ENCODE measurements at regions not wholly inside any gene's neighbourhood (a gene's known extent, or its start where the extent isn't known, plus 50 kb on each side); places are given as distances from the start of the nearest gene placed in this dataset.
A peak's percentile ranks its signal among the peaks of the same experiment; 100 is the strongest.

- Histone ChIP-seq H3K4me3 (ENCODE audit: extremely low read depth, insufficient read depth, low read length, poor library complexity, severe bottlenecking) (no peak overlapping the region), H3K36me3 (ENCODE audit: control insufficient read depth, insufficient read depth, low read length) (no peaks in the 10 kb centered on the region), H3K27ac (ENCODE audit: low read depth, low read length, severe bottlenecking) (no peak overlapping the region), H3K9me3 (ENCODE audit: control insufficient read depth, low read length) (no peaks in the 10 kb centered on the region), H3K4me1 (ENCODE audit: control insufficient read depth, insufficient read depth, low read length, poor library complexity, severe bottlenecking) (no peaks in the 10 kb centered on the region)
- 92% methylated on average over 1 of the region's 3 CpGs; no CpG with 5 or more reads in 1 of the 2 experiments for WGBS, 2 experiments (ENCODE audit: insufficient coverage in 2 of 2)
Observed at GRCh38 chr14:44785096-44785495, 176.7 kb downstream of the KLHL28 start.

GRCh38 chr14:44783901-44784300 lies 177.8 kb downstream of the KLHL28 start:
- H3K9me3 ChIP-seq (ENCODE audit: control insufficient read depth, low read length): no peaks in the 10 kb centered on the region
- H3K27ac ChIP-seq (ENCODE audit: low read depth, low read length, severe bottlenecking): no peak overlapping the region
- H3K4me3 ChIP-seq (ENCODE audit: extremely low read depth, insufficient read depth, low read length, poor library complexity, severe bottlenecking): no peak overlapping the region
- no peaks in the 10 kb centered on the region for H3K36me3 ChIP-seq (ENCODE audit: control insufficient read depth, insufficient read depth, low read length)
- H3K4me1 ChIP-seq (ENCODE audit: control insufficient read depth, insufficient read depth, low read length, poor library complexity, severe bottlenecking): no peaks in the 10 kb centered on the region

- no peak overlapping the region for H3K4me3 ChIP-seq (ENCODE audit: extremely low read depth, insufficient read depth, low read length, poor library complexity, severe bottlenecking)
- no peaks in the 10 kb centered on the region for H3K36me3 ChIP-seq (ENCODE audit: control insufficient read depth, insufficient read depth, low read length)
- no peak overlapping the region for H3K27ac ChIP-seq (ENCODE audit: low read depth, low read length, severe bottlenecking)
- no peaks in the 10 kb centered on the region for H3K9me3 ChIP-seq (ENCODE audit: control insufficient read depth, low read length)
- WGBS, 2 experiments (ENCODE audit: insufficient coverage in 2 of 2): 67% methylated on average over 1 of the region's 1 CpG; no CpG with 5 or more reads in 1 of the 2 experiments
- H3K4me1 ChIP-seq (ENCODE audit: control insufficient read depth, insufficient read depth, low read length, poor library complexity, severe bottlenecking): no peaks in the 10 kb centered on the region
Observed at GRCh38 chr14:44782775-44783238, 178.9 kb downstream of the KLHL28 start.

GRCh38 chr14:44780989-44781388 lies 180.8 kb downstream of the KLHL28 start:
- peak overlapping the region; percentile 36 for H3K27ac ChIP-seq (ENCODE audit: low read depth, low read length, severe bottlenecking)
- WGBS, 2 experiments (ENCODE audit: insufficient coverage in 2 of 2): no CpG with 5 or more reads among the region's 3 CpGs
- no peaks in the 10 kb centered on the region for H3K9me3 ChIP-seq (ENCODE audit: control insufficient read depth, low read length)
- H3K36me3 ChIP-seq (ENCODE audit: control insufficient read depth, insufficient read depth, low read length): no peaks in the 10 kb centered on the region
- no peak overlapping the region for H3K4me3 ChIP-seq (ENCODE audit: extremely low read depth, insufficient read depth, low read length, poor library complexity, severe bottlenecking)
- no peaks in the 10 kb centered on the region for H3K4me1 ChIP-seq (ENCODE audit: control insufficient read depth, insufficient read depth, low read length, poor library complexity, severe bottlenecking)

GRCh38 chr14:44778604-44779003 lies 183.1 kb downstream of the KLHL28 start:
- Histone ChIP-seq H3K36me3 (ENCODE audit: control insufficient read depth, insufficient read depth, low read length) (no peaks in the 10 kb centered on the region), H3K27ac (ENCODE audit: low read depth, low read length, severe bottlenecking) (peak overlapping the region; percentile 42), H3K4me1 (ENCODE audit: control insufficient read depth, insufficient read depth, low read length, poor library complexity, severe bottlenecking) (no peaks in the 10 kb centered on the region), H3K9me3 (ENCODE audit: control insufficient read depth, low read length) (no peaks in the 10 kb centered on the region), H3K4me3 (ENCODE audit: extremely low read depth, insufficient read depth, low read length, poor library complexity, severe bottlenecking) (no peak overlapping the region)
- WGBS, 2 experiments (ENCODE audit: insufficient coverage in 2 of 2): 80% methylated on average over 1 of the region's 2 CpGs; no CpG with 5 or more reads in 1 of the 2 experiments

- H3K27ac ChIP-seq (ENCODE audit: low read depth, low read length, severe bottlenecking): no peak overlapping the region
- no peaks in the 10 kb centered on the region for H3K9me3 ChIP-seq (ENCODE audit: control insufficient read depth, low read length)
- 92 to 94% methylated on average over 4 to 5 of the region's 5 CpGs for WGBS, 2 experiments (ENCODE audit: insufficient coverage in 2 of 2)
- H3K4me3 ChIP-seq (ENCODE audit: extremely low read depth, insufficient read depth, low read length, poor library complexity, severe bottlenecking): no peak overlapping the region
- no peaks in the 10 kb centered on the region for H3K36me3 ChIP-seq (ENCODE audit: control insufficient read depth, insufficient read depth, low read length)
- no peaks in the 10 kb centered on the region for H3K4me1 ChIP-seq (ENCODE audit: control insufficient read depth, insufficient read depth, low read length, poor library complexity, severe bottlenecking)
Observed at GRCh38 chr14:44777584-44777983, 184.2 kb downstream of the KLHL28 start.

GRCh38 chr14:44775248-44775647 lies 186.5 kb downstream of the KLHL28 start:
- H3K9me3 ChIP-seq (ENCODE audit: control insufficient read depth, low read length): no peaks in the 10 kb centered on the region
- H3K36me3 ChIP-seq (ENCODE audit: control insufficient read depth, insufficient read depth, low read length): no peaks in the 10 kb centered on the region
- 85 to 88% methylated on average over 2 of the region's 3 CpGs for whole genome bisulfite sequencing, 2 experiments (ENCODE audit: insufficient coverage in 2 of 2)
- no peak overlapping the region for H3K4me3 ChIP-seq (ENCODE audit: extremely low read depth, insufficient read depth, low read length, poor library complexity, severe bottlenecking)
- H3K4me1 ChIP-seq (ENCODE audit: control insufficient read depth, insufficient read depth, low read length, poor library complexity, severe bottlenecking): no peaks in the 10 kb centered on the region
- H3K27ac ChIP-seq (ENCODE audit: low read depth, low read length, severe bottlenecking): no peak overlapping the region

- H3K27ac ChIP-seq (ENCODE audit: low read depth, low read length, severe bottlenecking): no peak overlapping the region
- no peak overlapping the region for H3K4me3 ChIP-seq (ENCODE audit: extremely low read depth, insufficient read depth, low read length, poor library complexity, severe bottlenecking)
- 90 to 94% methylated on average over 2 of the region's 2 CpGs for WGBS, 2 experiments (ENCODE audit: insufficient coverage in 2 of 2)
- no peaks in the 10 kb centered on the region for H3K36me3 ChIP-seq (ENCODE audit: control insufficient read depth, insufficient read depth, low read length)
- no peaks in the 10 kb centered on the region for H3K4me1 ChIP-seq (ENCODE audit: control insufficient read depth, insufficient read depth, low read length, poor library complexity, severe bottlenecking)
- H3K9me3 ChIP-seq (ENCODE audit: control insufficient read depth, low read length): no peaks in the 10 kb centered on the region
Observed at GRCh38 chr14:44774396-44774795, 187.4 kb downstream of the KLHL28 start.

GRCh38 chr14:44771496-44771895 lies 190.3 kb downstream of the KLHL28 start:
- Histone ChIP-seq H3K9me3 (ENCODE audit: control insufficient read depth, low read length) (no peaks in the 10 kb centered on the region), H3K4me1 (ENCODE audit: control insufficient read depth, insufficient read depth, low read length, poor library complexity, severe bottlenecking) (no peaks in the 10 kb centered on the region), H3K27ac (ENCODE audit: low read depth, low read length, severe bottlenecking) (no peak overlapping the region), H3K4me3 (ENCODE audit: extremely low read depth, insufficient read depth, low read length, poor library complexity, severe bottlenecking) (no peak overlapping the region), H3K36me3 (ENCODE audit: control insufficient read depth, insufficient read depth, low read length) (no peaks in the 10 kb centered on the region)
- WGBS, 2 experiments (ENCODE audit: insufficient coverage in 2 of 2): 80% methylated on average over 1 of the region's 1 CpG; no CpG with 5 or more reads in 1 of the 2 experiments

GRCh38 chr14:44770201-44770600 lies 191.5 kb downstream of the KLHL28 start:
- WGBS, 2 experiments (ENCODE audit: insufficient coverage in 2 of 2): no CpG with 5 or more reads among the region's 3 CpGs
- no peaks in the 10 kb centered on the region for H3K9me3 ChIP-seq (ENCODE audit: control insufficient read depth, low read length)
- no peak overlapping the region for H3K4me3 ChIP-seq (ENCODE audit: extremely low read depth, insufficient read depth, low read length, poor library complexity, severe bottlenecking)
- H3K27ac ChIP-seq (ENCODE audit: low read depth, low read length, severe bottlenecking): no peak overlapping the region
- no peaks in the 10 kb centered on the region for H3K4me1 ChIP-seq (ENCODE audit: control insufficient read depth, insufficient read depth, low read length, poor library complexity, severe bottlenecking)
- no peaks in the 10 kb centered on the region for H3K36me3 ChIP-seq (ENCODE audit: control insufficient read depth, insufficient read depth, low read length)

GRCh38 chr14:44768935-44769334 lies 192.8 kb downstream of the KLHL28 start:
- no peaks in the 10 kb centered on the region for H3K9me3 ChIP-seq (ENCODE audit: control insufficient read depth, low read length)
- H3K4me1 ChIP-seq (ENCODE audit: control insufficient read depth, insufficient read depth, low read length, poor library complexity, severe bottlenecking): no peaks in the 10 kb centered on the region
- H3K36me3 ChIP-seq (ENCODE audit: control insufficient read depth, insufficient read depth, low read length): no peaks in the 10 kb centered on the region
- no peak overlapping the region for H3K27ac ChIP-seq (ENCODE audit: low read depth, low read length, severe bottlenecking)
- no peak overlapping the region for H3K4me3 ChIP-seq (ENCODE audit: extremely low read depth, insufficient read depth, low read length, poor library complexity, severe bottlenecking)
- 89 to 100% methylated on average over 1 of the region's 1 CpG for WGBS, 2 experiments (ENCODE audit: insufficient coverage in 2 of 2)

All from mesodermal cell (in vitro differentiated cells).